HG02973 (cell line): ENCODE measurements at regions not wholly inside any gene's neighbourhood (a gene's known extent, or its start where the extent isn't known, plus 50 kb on each side); places are given as distances from the start of the nearest gene placed in this dataset.

ENCODE experiments used
- ATAC-seq: cut with Tn5 transposase; IDR thresholded peaks from one replicate; pipeline ENCODE4 v1.9.1; 2021; ENCODE audit warnings: moderate library complexity; ENCODE audit not compliant: unreplicated experiment

DNA sequence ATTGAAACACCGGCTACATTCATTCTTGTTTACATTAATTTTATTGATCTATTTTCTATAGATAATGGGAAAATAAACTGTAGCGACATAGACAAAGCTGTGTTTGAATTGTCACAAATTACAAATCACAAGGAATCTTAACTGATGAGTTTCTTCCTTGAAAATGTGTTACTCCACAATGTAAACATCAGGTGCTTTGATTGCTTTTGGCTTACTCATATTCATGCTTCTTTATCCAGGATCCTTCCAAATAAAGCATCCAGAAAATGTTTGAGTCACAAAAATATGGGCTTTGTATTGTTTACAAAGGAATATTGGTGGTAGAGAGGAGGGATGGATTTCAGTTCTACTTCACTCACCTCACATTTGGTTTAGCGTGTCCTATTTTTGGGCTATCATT is 64.0 kb downstream of the BMP2 start:
- no peak for ATAC-seq

DNA sequence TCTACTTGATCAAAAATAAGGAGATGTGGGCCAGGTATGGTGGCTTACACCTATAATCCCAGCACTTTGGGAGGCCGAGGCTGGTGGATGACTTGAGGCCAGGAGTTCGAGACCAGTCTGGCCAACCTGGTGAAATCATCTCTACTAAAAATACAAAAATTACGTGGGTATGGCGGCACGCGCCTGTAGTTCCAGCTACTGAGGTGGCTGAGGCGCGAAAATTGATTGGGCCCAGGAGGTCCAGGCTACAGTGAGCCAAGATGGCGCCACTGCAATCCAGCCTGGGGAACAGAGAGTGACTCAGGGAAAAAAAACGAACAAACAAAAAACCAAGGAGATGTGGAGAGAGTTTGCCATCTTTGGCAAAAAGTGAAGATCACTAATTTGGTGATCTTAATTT is 65.3 kb downstream of the BMP2 start:
- ATAC-seq, result no peak

DNA sequence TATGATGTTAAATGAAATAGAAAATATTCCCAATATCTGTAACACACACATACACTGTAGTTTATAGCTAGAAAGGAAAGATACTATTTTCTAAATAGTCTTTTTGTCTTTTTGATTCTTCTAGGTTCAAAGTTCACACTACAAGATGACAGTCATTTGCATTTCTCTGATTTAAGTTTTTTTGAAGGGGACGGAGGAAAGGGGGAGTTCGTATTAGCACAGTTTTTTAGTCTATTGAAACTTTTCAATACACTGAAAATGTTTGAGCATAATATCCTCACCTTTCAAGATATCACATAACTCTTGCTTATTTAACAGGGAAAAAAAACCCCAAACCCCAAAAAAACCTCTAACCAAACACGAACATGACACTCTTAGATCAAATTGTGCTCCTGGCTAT is 68.1 kb downstream of the BMP2 start:
- no peak for ATAC-seq

DNA sequence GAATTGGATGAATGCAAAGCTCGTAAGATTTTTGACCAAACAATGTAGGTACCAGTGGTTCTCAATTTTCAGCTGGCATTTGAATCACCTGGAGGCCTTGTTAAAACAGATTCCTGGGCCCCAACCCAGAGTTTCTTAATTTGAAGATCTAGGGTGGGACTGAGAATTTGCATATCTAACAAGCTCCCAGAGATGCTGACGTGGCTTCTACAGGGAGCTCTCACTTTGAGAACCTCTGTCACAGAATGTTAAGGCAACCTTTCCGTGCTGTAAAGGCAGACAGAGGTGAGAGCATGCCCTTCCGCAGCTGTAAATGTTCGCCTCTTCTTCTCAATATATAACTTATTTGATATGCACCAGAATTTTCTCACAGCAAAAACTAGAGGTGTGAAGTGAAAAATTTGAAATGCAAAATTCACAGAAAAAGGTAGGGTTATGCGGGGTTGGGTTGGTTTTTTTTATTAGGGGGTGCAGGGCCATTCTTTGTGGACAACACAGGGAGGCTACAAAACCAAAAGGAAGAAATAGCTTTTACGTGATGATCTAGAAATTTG is 69.4 kb downstream of the BMP2 start:
- ATAC-seq, result no peak

DNA sequence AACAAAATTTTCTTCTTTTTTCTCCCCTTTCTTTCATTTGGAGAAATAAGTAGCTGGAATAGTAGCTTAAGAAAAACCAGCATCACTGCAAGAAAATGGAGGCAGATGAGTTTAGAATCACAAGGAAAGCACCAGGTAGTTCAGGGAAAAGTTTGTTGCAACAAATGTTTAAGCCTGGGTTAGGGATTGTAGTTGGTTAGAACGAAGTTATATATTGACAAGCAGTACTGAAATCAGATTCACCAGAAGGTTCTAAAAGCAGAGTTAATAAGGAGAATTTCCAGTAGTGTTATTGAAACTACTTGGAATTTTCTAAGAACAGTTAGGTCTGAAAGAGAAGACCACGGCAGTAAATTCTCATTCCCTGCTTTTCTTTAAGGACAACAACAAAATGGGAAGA is 70.2 kb downstream of the BMP2 start:
- no peak for ATAC-seq

DNA sequence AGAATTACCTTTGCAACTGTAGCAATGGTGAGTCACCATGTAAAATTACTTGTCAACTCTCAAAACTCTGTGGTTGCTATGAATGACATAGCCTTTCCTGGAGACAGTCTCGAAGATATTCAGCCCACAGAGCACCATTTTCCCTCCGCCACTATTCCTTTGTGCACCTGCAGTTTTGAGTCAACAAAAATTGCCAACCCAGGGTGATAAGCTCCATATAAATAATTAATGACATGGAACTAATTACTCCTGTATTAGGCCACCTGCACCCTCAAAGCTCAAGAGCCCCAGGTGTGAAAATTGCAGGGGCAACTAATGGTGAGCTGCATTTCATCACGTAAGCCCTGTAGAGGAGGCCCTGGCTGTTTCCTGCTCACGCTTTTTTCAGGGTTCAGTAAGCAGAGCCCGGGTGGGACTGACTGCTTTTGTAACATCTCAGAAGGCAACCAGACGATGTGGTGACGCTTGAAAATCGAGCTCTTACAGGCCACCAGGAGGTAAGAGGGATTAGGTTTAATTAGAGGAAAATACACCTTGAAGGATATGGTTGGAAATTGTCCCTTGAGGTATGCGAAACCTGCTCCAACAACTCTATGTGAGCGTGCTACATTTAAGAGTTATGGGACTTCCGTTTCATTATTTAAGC is 70.8 kb downstream of the BMP2 start:
- no peak for ATAC-seq

DNA sequence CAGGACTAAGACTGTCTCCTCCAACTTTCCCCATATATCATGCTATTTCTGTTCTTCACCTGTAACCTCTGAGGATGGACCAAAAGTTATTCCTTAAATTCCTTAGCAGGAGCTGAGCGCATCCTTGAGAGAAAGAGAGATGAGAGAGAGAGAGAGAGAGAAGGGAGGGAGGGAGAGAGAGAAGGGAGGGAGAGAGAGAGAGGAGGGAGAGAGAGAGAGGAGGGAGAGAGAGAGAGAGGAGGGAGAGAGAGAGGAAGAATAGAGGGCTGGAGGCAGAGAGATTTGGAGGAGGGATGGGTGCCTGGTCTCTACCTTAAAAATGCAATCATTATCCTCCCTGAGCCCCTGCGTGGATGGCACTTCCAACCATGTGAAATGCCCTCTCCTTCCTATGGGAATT is 73.6 kb downstream of the BMP2 start:
- no peak for ATAC-seq

DNA sequence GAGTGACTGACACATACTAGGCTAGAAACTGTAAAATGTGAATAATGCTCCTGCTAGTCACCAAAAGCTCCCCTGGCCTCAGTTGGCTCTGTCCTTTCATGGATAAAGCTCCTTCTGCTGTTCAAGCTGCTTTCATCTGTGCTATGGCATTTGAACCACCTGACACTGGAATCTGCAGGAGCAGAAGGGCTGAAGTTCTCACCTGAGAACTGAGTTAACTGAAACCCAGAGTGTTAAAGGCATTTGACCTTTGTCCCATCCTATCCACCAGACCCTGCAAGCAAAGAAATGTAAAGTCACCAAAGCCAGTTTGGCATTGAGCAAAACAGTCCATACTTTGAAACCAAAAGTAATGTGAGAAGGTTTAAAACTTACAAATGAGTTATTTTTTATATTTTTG is 77.7 kb downstream of the BMP2 start:
- no peak for ATAC-seq

DNA sequence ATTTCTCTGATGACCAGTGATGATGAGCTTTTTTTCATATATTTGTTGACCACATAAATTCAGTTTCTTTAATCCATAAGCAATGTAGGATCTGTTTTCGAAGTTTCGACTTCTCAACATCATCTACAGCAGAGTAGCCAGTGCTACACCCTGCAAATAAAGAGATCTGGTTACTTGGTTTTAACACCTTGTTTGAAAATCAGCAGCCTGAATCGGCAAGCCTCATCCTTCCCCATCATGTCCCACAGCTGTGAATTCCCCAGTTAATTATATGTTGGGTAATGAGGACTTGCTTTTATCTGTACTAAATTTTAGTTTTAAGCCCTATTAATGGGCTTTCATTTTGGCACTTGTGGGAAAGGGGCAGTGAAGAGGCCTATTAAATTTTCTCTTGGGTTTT is 80.6 kb downstream of the BMP2 start:
- no peak for ATAC-seq

DNA sequence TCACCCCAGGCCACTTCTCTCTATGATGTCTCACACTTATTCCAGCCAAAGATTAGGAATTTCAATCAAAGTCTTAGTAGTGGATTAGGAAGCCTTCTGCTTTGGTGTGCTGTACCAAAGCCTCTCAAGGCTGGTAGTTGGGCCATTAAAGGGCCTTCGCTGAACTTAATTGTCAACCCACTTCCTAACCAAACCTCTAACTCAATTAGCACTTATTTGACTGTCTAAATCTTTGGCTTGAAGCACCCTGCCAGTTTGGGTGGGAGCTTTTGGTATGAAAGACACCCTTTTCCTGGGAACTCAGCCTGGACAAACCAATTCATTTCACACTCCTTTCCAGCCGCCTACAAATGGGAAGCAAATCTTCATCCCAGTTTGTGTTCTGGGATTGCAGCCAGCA is 81.5 kb downstream of the BMP2 start:
- no peak for ATAC-seq

DNA sequence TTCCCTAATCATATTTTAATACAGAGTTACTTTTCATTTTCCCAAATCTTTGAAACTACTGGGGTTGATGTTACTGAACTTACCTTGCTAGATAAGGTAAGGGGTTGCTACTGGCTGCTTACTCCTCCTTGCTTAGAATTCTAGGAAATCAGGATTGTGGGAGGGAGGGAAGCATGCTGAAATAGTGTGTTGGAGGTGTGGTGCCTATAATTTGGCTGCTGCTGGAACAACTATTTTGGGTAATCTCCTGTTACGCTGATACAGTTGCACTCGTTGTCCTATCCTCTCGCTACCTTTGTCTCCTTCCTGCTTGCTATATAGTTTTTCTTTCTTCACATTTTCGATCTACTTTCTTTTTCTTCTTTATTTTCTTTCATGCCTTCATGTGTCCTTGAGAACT is 83.7 kb downstream of the BMP2 start:
- ATAC-seq, result no peak

DNA sequence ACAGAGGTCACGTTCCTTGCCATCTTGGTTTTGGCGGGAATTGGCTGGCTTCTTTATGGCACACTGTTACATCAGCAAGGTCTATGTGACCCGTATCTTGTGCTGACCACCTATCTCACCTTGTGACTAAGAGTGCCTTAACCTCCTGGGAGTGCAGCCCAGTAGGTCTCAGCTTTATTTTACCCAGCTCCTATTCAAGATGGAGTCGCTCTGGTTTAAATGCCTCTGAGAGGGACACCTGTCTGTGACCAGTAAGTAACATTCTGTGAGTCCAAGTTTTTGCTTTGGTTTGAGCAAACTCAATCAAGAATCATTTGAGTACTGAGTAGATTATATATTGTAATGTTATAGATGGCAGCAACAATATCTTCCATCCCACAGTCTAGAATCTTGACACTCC is 85.0 kb downstream of the BMP2 start:
- ATAC-seq, result no peak

DNA sequence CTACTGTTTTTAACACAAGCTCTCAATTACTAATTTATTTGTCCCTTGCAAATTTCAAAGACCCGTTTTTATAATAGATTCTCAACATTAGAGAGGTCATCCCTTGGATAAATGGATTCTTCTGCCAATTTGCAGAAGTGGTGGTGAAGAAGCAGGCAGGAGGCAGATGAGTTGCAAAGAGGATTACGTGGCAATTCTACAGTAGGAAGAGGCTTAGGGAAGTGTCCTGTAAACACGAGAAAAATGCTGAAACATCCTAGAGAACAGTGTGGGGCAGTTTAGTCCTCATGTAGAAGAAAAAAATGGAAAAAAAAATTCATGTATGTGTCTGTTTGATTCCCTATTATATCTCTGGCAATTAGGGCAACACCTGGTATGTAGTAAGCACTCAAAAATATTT is 87.6 kb downstream of the BMP2 start:
- no peak for ATAC-seq

DNA sequence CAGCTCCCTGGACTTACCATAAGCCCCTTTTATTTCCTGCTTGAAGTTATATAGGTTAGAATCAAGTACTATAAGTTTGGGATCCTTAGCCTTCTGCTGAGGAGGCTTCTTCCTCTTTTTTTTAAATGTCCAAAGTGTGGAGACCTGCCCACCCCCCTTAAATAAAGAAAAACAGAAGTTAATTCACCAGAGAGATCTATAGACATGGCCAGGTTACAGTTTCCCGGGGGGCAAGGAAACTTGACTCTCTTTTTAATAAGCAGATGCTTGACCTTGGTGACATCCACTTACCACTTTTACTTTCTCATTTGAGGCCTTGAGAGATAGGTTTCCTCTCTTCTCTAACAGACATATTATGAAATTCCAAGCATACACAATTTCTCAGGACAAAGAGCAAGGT is 88.3 kb downstream of the BMP2 start:
- ATAC-seq, result no peak

DNA sequence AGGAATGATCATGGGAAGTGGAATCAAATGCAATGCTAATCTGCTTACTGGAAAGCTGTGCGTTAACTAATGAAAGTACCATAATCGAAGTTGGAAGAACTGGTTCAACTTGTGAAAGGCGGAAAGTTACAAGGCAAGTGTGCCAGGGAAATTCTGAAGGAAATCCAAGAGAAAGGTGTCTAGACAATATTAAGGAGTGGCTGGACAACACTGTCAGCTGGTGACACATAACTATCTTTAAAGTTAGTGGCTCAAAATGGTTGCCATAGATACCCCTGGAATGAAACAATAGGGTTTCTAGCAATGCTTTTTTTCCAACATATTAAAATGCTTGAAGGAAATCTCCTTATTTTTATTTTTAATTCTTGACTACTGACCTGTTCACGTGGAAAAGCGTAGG is 90.4 kb downstream of the BMP2 start:
- ATAC-seq, result no peak

DNA sequence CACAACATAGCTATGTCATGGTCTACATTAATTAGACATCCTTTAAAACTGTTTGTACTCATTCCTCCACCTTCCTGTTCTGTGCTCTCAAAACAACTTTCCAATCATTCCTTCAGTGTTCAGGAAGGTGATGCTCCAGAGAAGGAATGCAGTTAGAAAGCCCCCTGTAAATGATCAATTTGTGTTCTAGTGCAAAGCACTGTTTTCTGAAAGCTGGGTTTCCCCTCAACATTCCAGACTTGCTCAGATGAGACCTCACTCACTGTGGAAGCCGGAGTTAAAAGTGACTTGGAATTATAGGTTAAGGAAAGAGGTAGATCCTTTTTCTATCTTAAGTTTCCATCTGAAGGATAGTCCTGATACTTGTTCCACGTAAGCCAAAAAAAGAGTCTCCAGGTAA is 95.9 kb downstream of the BMP2 start:
- no peak for ATAC-seq

DNA sequence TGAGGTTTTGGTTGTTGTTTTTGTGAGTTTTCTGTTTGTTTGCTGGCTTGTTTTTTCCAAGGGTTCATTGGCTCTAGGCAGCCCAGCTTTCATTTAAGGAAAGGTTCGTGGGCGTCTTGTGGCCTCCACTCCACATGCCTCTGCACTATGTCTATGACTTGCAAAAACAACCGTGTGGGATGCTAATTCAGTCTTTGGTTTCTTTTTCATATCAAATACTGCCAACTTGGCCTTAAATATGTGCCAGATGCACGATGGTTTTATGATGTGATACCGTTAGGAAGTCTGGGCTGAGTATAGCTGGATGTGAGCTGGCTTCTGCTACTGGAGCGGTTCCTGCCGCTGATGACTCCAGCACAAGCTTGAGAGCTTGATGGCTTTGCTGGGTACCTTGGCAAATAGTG is 96.3 kb downstream of the BMP2 start:
- ATAC-seq, result no peak

DNA sequence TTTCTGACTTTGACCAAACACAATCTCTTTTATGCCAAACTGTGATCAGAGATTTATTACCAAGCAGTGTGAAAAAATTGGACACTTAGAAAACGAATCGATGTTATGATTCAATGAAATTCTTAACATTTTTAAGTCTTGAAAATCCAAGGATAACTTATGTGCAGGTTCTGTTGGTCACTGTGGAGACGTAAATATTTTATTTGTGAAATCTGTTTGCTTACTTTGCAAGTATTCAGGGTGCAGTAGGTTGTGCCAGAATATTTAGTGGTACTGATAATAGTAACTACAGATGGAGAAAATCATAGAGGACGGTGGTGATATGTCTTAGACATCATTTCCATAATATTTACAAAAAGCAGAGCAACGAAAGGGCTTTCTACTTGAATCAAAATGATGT is 97.3 kb downstream of the BMP2 start:
- ATAC-seq, result no peak

DNA sequence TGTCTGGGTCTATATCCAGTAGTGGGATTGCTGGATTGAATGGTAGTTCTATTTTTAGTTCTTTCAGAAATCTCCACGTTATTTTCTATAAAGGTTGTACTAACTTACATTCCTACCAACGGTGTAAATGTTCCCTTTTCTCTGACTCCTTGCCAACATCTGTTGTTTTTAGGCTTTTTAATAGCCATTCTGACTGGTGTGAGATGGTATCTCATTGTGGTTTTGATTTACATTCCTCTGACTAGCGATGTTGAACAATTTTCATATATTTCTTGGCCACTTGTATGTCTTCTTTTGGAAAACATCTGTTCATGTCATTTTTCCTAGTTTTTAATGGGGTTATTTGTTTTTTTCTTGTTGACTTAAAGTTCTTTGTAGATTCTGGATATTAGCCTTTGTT is 99.3 kb downstream of the BMP2 start:
- no peak for ATAC-seq

DNA sequence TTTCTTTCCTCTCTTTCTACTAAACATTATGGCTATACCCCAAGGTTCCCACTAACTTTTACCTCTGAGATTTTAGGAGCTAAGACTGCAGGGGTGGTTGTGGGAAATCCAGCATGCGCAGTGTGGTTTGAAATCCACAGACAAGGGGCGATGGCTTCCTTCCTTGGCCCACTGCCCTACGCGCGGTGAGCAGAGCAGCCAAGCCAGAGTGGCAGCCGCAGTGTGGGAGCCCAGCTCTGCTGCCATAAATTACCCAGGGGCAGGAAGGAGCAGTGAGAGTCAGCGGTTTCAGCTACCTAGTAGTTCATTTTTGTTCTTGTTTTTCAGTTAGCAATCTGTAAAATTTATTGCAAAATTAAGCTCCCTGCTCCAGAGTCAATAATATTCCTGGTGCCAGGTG is 101.4 kb downstream of the BMP2 start:
- no peak for ATAC-seq

DNA sequence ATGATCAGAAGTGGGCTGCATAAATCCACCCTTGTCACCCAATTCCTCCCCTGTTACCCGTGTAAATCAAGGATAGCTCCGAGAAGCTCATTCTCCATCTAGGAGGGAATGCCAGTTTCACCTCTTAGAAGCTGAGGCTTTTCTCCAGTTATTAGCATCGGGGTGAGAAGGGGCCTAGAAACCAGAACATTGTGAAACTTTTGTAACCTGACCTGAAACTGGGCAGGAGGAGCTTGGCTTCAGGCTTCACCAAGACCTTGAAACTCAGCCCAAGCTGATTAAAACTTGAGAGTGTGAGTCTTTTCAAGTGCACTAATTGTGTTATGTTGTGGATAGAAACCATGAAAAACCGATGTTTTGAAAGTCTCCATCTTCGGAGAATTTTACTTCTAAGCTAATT is 103.1 kb downstream of the BMP2 start:
- ATAC-seq, result no peak

DNA sequence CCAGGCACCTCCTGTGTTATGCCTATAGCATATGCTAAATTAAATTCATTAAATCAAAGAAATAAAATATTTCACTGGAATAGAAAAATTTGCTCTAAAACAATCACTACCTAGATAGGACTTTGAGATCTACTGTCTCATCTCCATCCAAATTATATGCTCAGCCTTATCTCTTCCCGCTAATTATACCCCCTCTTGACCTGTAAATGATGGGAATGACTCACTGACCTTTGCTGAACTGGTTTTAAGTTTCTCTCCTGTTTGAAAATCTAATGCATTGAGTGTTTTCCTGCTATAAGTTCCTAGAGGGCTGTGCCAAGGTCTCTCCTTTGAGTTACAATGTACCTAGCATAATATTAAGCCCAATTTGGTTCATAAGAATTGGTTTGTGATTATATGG is 110.1 kb downstream of the BMP2 start:
- no peak for ATAC-seq

DNA sequence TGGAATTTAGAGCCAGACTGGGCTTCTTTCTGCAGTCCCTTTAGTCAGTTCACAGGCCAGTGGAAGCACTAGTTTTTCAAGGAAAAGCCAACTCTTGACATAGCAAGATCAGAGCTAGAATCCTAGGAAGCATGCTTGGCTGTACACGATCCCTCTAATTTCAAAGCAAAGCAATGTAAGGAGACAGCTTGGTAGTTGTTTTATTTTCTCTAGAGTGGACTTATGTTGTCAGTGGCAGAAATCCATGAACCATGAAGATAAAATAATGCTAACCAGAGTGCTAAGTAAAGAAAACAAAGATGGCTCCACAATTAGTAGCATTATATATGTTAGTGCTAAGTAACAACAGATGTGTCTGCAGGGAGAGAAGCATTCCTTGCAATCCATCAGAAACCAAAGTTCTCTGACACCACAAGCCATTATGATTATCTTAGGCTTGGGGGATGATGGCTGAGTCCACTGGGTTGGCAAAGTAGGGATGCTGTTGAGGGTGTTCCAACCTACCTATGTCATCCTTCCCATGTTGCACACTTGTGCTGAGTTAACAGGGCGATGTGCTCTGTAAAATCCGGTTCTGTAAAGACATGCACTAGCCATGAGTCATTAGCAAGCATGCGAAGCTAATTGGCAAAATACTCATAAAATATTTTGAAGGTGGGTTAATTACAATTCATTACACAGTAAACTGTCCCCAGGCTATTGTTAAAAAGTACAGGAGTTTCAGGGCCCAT is 115.2 kb downstream of the BMP2 start:
- ATAC-seq, result no peak
